ENCODE measurements at regions not wholly inside any gene's neighbourhood (a gene's known extent, or its start where the extent isn't known, plus 50 kb on each side); places are given as distances from the start of the nearest gene placed in this dataset.

DNA sequence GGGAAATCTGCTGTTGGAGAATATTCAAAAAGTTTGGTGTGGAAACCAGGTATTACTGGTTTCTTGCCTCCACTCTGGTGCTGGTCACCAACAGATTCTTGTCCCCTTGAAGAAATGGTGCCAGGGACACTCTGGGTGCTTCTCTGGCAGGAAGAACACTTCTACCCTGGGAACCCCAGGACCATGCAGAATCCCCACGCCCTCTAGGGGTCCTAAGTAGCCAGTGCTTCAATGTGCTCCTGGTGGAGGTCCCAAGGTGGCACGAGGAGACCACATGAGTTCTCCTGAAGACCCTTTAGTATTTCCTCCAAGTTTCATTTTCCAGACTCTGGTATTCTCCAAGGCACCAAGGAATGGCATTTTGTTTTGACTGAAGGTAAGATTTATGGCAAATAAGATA lies 380.6 kb downstream of the TSN start:
- TF ChIP-seq CTCF (conservative IDR thresholded peaks at IDR 0.05) (peak; percentile 47; the same call in 1 of the 2 replicates), EZH2 (IDR thresholded peaks at IDR 0.05; ENCODE audit: low read depth) (no peak)

Measured in PC-9 (cell line).